ENCODE measurements at regions not wholly inside any gene's neighbourhood (a gene's known extent, or its start where the extent isn't known, plus 50 kb on each side); places are given as distances from the start of the nearest gene placed in this dataset.

DNA sequence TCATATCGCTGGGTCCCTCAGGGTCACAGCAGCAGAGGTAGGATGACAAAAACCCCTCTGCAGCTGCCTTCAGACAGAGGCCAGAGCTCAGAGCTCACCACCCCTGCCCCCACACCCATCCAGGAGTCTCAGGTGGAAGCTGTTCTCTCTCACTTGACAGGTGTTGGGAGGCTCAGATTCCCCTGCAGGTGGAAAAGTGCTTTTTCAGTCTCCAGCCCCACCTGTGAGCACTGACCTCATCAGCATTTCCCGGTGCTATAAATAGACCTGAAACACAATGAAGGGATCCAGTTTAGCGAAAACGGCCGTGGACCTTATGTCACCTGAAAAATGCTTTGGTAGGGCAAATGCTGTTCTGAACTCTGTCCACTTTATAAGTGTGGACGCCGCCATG is 254.9 kb downstream of the NDUFA10 start:
- Histone ChIP-seq H3K9me3 (ENCODE audit: control insufficient read depth, low read depth, low read length) (peaks cover 4% of the 10 kb centered on the region), H3K27me3 (ENCODE audit: control insufficient read depth, extremely low read depth, insufficient read depth, low read length) (peaks cover under 1% of the 10 kb centered on the region), H3K79me2 (ENCODE audit: control insufficient read depth, insufficient read depth, low read length) (no peaks in the 10 kb centered on the region), H3K4me3 (ENCODE audit: control insufficient read depth in 2 of 3, extremely low read depth in 1 of 3, insufficient read depth in 2 of 3, low read depth in 1 of 3, low read length in 3 of 3) (no peak overlapping the region), H3K4me1 (ENCODE audit: control insufficient read depth, extremely low read depth, insufficient read depth, low read length) (peaks cover 5% of the 10 kb centered on the region), H3K36me3 (ENCODE audit: control insufficient read depth in 2 of 2, extremely low read depth in 1 of 2, insufficient read depth in 2 of 2, low read length in 2 of 2) (no peaks in the 10 kb centered on the region), H2AFZ (ENCODE audit: control insufficient read depth, low read length) (no peak overlapping the region), H3K27ac (ENCODE audit: control insufficient read depth, insufficient read depth, low read length) (no peak overlapping the region), H3K9ac (ENCODE audit: control insufficient read depth, extremely low read depth, insufficient read depth, low read length) (no peak overlapping the region), H4K20me1 (ENCODE audit: control insufficient read depth, extremely low read depth, insufficient read depth, low read length) (no peaks in the 10 kb centered on the region), H3K9me1 (ENCODE audit: control insufficient read depth, extremely low read depth, insufficient read depth, low read length) (no peaks in the 10 kb centered on the region), H3K4me2 (ENCODE audit: control insufficient read depth, extremely low read depth, insufficient read depth, low read depth, low read length) (no peak overlapping the region)
- dilution Hi-C loops (cut with MboI; ENCODE audit: extremely low pct_ligation_motif_present, low sequenced_read_pairs), result no loop called here
- TF ChIP-seq, protein P1, sequence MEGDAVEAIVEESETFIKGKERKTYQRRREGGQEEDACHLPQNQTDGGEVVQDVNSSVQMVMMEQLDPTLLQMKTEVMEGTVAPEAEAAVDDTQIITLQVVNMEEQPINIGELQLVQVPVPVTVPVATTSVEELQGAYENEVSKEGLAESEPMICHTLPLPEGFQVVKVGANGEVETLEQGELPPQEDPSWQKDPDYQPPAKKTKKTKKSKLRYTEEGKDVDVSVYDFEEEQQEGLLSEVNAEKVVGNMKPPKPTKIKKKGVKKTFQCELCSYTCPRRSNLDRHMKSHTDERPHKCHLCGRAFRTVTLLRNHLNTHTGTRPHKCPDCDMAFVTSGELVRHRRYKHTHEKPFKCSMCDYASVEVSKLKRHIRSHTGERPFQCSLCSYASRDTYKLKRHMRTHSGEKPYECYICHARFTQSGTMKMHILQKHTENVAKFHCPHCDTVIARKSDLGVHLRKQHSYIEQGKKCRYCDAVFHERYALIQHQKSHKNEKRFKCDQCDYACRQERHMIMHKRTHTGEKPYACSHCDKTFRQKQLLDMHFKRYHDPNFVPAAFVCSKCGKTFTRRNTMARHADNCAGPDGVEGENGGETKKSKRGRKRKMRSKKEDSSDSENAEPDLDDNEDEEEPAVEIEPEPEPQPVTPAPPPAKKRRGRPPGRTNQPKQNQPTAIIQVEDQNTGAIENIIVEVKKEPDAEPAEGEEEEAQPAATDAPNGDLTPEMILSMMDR (optimal IDR thresholded peaks at IDR 0.05 in 1 of 3, IDR thresholded peaks at IDR 0.05 in 1 of 3, conservative IDR thresholded peaks at IDR 0.05 in 1 of 3; ENCODE audit: extremely low read depth in 1 of 3, insufficient read depth in 2 of 3, low read length in 3 of 3), result no peak
- no peak for TF ChIP-seq EZH2 (IDR thresholded peaks at IDR 0.05; ENCODE audit: low read length)
- FAIRE-seq (no peak), DNase-seq (ENCODE audit: low read depth, low spot score) (no peak)

DNA sequence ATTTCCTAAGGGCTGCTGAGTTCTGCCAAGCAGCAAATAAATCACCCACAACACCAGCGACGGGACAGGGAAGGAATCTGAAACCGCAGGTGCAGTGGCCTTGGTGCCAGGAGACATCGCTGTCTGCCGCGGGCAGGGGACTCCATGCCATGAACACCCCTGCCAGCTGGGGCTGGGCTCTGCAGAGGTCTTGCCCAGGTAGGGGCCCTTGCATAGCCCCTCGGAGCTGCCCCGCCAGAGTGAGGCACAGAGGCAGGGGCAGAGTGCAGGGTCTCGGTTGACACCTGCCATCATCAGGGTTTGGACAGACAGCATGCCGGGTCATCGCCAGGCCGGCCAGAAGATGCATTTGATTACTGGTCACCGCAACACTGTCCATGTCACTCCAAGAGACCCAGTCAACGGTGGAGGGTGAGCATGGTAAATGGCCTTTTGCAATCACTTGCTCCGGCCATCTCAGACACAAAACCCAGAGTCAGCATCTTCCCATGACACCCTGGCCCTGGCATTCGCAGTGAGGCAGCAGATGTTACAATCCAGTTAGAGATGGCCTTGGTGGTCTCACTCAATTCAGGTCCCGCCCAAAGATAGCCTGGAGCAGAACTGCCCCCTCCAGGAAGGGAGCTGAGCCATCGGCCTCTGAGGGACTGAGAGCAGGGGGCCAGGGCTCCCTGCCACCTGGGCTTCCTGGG is 255.4 kb downstream of the NDUFA10 start:
- H3K4me3 ChIP-seq (ENCODE audit: control insufficient read depth in 2 of 3, extremely low read depth in 1 of 3, insufficient read depth in 2 of 3, low read depth in 1 of 3, low read length in 3 of 3), result no peak overlapping the region
- no peak for TF ChIP-seq EZH2 (IDR thresholded peaks at IDR 0.05; ENCODE audit: low read length)
- TF ChIP-seq, protein P1 (optimal IDR thresholded peaks at IDR 0.05 in 1 of 3, IDR thresholded peaks at IDR 0.05 in 1 of 3, conservative IDR thresholded peaks at IDR 0.05 in 1 of 3; ENCODE audit: extremely low read depth in 1 of 3, insufficient read depth in 2 of 3, low read length in 3 of 3), result no peak
- DNase-seq (ENCODE audit: low read depth, low spot score) (no peak), FAIRE-seq (no peak)
- no peak overlapping the region for H3K4me2 ChIP-seq (ENCODE audit: control insufficient read depth, extremely low read depth, insufficient read depth, low read depth, low read length)
- no peak overlapping the region for H3K9ac ChIP-seq (ENCODE audit: control insufficient read depth, extremely low read depth, insufficient read depth, low read length)
- no peaks in the 10 kb centered on the region for H3K36me3 ChIP-seq (ENCODE audit: control insufficient read depth in 2 of 2, extremely low read depth in 1 of 2, insufficient read depth in 2 of 2, low read length in 2 of 2)
- no peak overlapping the region for H3K27ac ChIP-seq (ENCODE audit: control insufficient read depth, insufficient read depth, low read length)
- no peak overlapping the region for H2AFZ ChIP-seq (ENCODE audit: control insufficient read depth, low read length)
- H3K79me2 ChIP-seq (ENCODE audit: control insufficient read depth, insufficient read depth, low read length), result no peaks in the 10 kb centered on the region
- H3K27me3 ChIP-seq (ENCODE audit: control insufficient read depth, extremely low read depth, insufficient read depth, low read length), result no peaks in the 10 kb centered on the region
- H3K4me1 ChIP-seq (ENCODE audit: control insufficient read depth, extremely low read depth, insufficient read depth, low read length), result peaks cover 5% of the 10 kb centered on the region
- H3K9me3 ChIP-seq (ENCODE audit: control insufficient read depth, low read depth, low read length), result peaks cover 4% of the 10 kb centered on the region
- no peaks in the 10 kb centered on the region for H4K20me1 ChIP-seq (ENCODE audit: control insufficient read depth, extremely low read depth, insufficient read depth, low read length)
- no peaks in the 10 kb centered on the region for H3K9me1 ChIP-seq (ENCODE audit: control insufficient read depth, extremely low read depth, insufficient read depth, low read length)
- dilution Hi-C loops (cut with MboI; ENCODE audit: extremely low pct_ligation_motif_present, low sequenced_read_pairs), result no loop called here

Measured in keratinocyte (primary cell).